Stimulated activated CD8-positive, alpha-beta memory T cell treated with anti-CD3 and anti-CD28 coated beads, Interleukin-15, amount 100 ng/mL, for 1 hour (primary cell): ENCODE measurements at regions not wholly inside any gene's neighbourhood (a gene's known extent, or its start where the extent isn't known, plus 50 kb on each side); places are given as distances from the start of the nearest gene placed in this dataset.

Experiments used
- DNase-seq: peaks from one replicate; pipeline ENCODE4 v3.0.0-alpha.2; 2020; ENCODE audit warnings: low read depth

GRCh38 chr21:45592208-45592619, 50.0 kb upstream of the SLC19A1 start:
- peak; percentile 35 for DNase-seq

DNA sequence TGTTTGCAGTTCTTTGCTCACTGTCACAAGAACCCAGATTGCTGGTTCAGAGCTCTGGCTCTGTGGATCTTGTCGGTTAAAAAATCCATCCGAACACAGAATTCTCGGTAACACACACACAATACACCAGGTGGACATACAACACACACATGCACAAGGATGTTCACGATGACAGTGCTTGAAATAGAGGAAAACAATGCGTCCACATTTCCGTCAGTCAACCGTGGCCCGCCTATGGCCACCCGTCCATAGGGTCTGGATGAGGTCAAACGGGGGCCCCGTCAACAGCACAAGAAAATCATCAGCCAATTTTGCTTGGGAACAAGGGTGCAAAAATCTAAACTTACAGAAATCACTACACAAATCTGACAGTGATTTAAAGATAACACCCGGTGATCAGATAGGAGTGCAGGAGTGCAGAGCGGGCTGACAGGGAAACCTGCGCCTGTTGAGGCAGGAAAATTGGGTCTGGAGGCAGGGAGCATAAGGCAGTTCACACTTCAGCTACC, 50.4 kb upstream of the SLC19A1 start:
- DNase-seq: no peak

- DNase-seq: no peak
Measured at GRCh38 chr21:45593162-45594022, 50.1 kb upstream of the PCBP3 start.
